ENCODE measurements at regions not wholly inside any gene's neighbourhood (a gene's known extent, or its start where the extent isn't known, plus 50 kb on each side); places are given as distances from the start of the nearest gene placed in this dataset.

GRCh38 chr7:10912077-10912476, 61.6 kb upstream of the PHF14 start:
- TF ChIP-seq EZH2 (IDR thresholded peaks at IDR 0.05; ENCODE audit: borderline replicate concordance) (no peak), CTCF (IDR thresholded peaks at IDR 0.05; ENCODE audit: poor library complexity) (no peak), EZH2phosphoT487 (IDR thresholded peaks at IDR 0.05; ENCODE audit: low read depth, severe bottlenecking, unreplicated experiment) (no peak)
- no peaks in the 10 kb centered on the region for H4K20me1 ChIP-seq (ENCODE audit: insufficient read depth, poor library complexity, severe bottlenecking)

GRCh38 chr7:10913457-10913856, 60.2 kb upstream of the PHF14 start:
- H3K4me1 ChIP-seq (ENCODE audit: insufficient read depth) = no peaks in the 10 kb centered on the region
- no peak overlapping the region for H3K4me2 ChIP-seq
- H3K27me3 ChIP-seq = no peaks in the 10 kb centered on the region
- H2AFZ ChIP-seq = no peak overlapping the region
- H3K9me3 ChIP-seq (ENCODE audit: low read depth) = no peaks in the 10 kb centered on the region
- no peaks in the 10 kb centered on the region for H3K79me2 ChIP-seq
- 68% methylated on average over 2 of the region's 2 CpGs for WGBS (ENCODE audit: low lambda C conversion rate, missing lambda C conversion rate)
- no peak overlapping the region for H3K4me3 ChIP-seq
- no peak overlapping the region for H3K27ac ChIP-seq
- DNase-seq (ENCODE audit: low spot score) = no peak
- no peak for TF ChIP-seq EZH2phosphoT487 (IDR thresholded peaks at IDR 0.05; ENCODE audit: low read depth, severe bottlenecking, unreplicated experiment)
- TF ChIP-seq EZH2 (IDR thresholded peaks at IDR 0.05; ENCODE audit: borderline replicate concordance) = no peak
- no peak for TF ChIP-seq CTCF (IDR thresholded peaks at IDR 0.05; ENCODE audit: poor library complexity)
- H3K9me2 ChIP-seq (replicated peaks; ENCODE audit: insufficient read depth) = no peaks in the 10 kb centered on the region
- H3K36me3 ChIP-seq (replicated peaks; ENCODE audit: insufficient read depth, low read depth) = no peaks in the 10 kb centered on the region
- H4K20me1 ChIP-seq (ENCODE audit: insufficient read depth, poor library complexity, severe bottlenecking) = no peaks in the 10 kb centered on the region

More at GRCh38 chr7:10912077-10912476, 61.6 kb upstream of the PHF14 start:
- no peak overlapping the region for H3K4me3 ChIP-seq
- DNase-seq (ENCODE audit: low spot score) = no peak
- H3K9me2 ChIP-seq (replicated peaks; ENCODE audit: insufficient read depth) = no peaks in the 10 kb centered on the region
- no peaks in the 10 kb centered on the region for H3K27me3 ChIP-seq
- no peak overlapping the region for H2AFZ ChIP-seq
- H3K4me2 ChIP-seq = no peak overlapping the region
- no peaks in the 10 kb centered on the region for H3K36me3 ChIP-seq (replicated peaks; ENCODE audit: insufficient read depth, low read depth)
- no peaks in the 10 kb centered on the region for H3K9me3 ChIP-seq (ENCODE audit: low read depth)
- no peaks in the 10 kb centered on the region for H3K4me1 ChIP-seq (ENCODE audit: insufficient read depth)
- H3K79me2 ChIP-seq = no peaks in the 10 kb centered on the region
- no peak overlapping the region for H3K27ac ChIP-seq
- 95% methylated on average over 1 of the region's 1 CpG for WGBS (ENCODE audit: low lambda C conversion rate, missing lambda C conversion rate)

GRCh38 chr7:10918093-10918590, 55.5 kb upstream of the PHF14 start:
- H3K79me2 ChIP-seq = no peaks in the 10 kb centered on the region
- H3K4me2 ChIP-seq = no peak overlapping the region
- H3K27ac ChIP-seq = no peak overlapping the region
- H3K4me1 ChIP-seq (ENCODE audit: insufficient read depth) = no peaks in the 10 kb centered on the region
- H3K27me3 ChIP-seq = no peaks in the 10 kb centered on the region
- no peaks in the 10 kb centered on the region for H3K36me3 ChIP-seq (replicated peaks; ENCODE audit: insufficient read depth, low read depth)
- no peak for TF ChIP-seq EZH2phosphoT487 (IDR thresholded peaks at IDR 0.05; ENCODE audit: low read depth, severe bottlenecking, unreplicated experiment)
- no peak for TF ChIP-seq CTCF (IDR thresholded peaks at IDR 0.05; ENCODE audit: poor library complexity)
- no peak for TF ChIP-seq EZH2 (IDR thresholded peaks at IDR 0.05; ENCODE audit: borderline replicate concordance)
- no peak for DNase-seq (ENCODE audit: low spot score)
- no peaks in the 10 kb centered on the region for H3K9me2 ChIP-seq (replicated peaks; ENCODE audit: insufficient read depth)
- H3K9me3 ChIP-seq (ENCODE audit: low read depth) = no peaks in the 10 kb centered on the region
- no peak overlapping the region for H2AFZ ChIP-seq
- no peak overlapping the region for H3K4me3 ChIP-seq
- H4K20me1 ChIP-seq (ENCODE audit: insufficient read depth, poor library complexity, severe bottlenecking) = no peaks in the 10 kb centered on the region
- 34% methylated on average over 4 of the region's 4 CpGs for WGBS (ENCODE audit: low lambda C conversion rate, missing lambda C conversion rate)

GRCh38 chr7:10919923-10920322, 53.7 kb upstream of the PHF14 start:
- H3K9me2 ChIP-seq (replicated peaks; ENCODE audit: insufficient read depth) = no peaks in the 10 kb centered on the region
- H3K4me3 ChIP-seq = no peak overlapping the region
- no peaks in the 10 kb centered on the region for H3K36me3 ChIP-seq (replicated peaks; ENCODE audit: insufficient read depth, low read depth)
- H3K4me1 ChIP-seq (ENCODE audit: insufficient read depth) = no peaks in the 10 kb centered on the region
- H2AFZ ChIP-seq = no peak overlapping the region
- WGBS (ENCODE audit: low lambda C conversion rate, missing lambda C conversion rate) = 88% methylated on average over 2 of the region's 2 CpGs
- H4K20me1 ChIP-seq (ENCODE audit: insufficient read depth, poor library complexity, severe bottlenecking) = no peaks in the 10 kb centered on the region
- no peak for DNase-seq (ENCODE audit: low spot score)
- no peak overlapping the region for H3K27ac ChIP-seq
- H3K79me2 ChIP-seq = no peaks in the 10 kb centered on the region
- no peaks in the 10 kb centered on the region for H3K9me3 ChIP-seq (ENCODE audit: low read depth)
- no peak overlapping the region for H3K4me2 ChIP-seq
- TF ChIP-seq CTCF (IDR thresholded peaks at IDR 0.05; ENCODE audit: poor library complexity) (no peak), EZH2 (IDR thresholded peaks at IDR 0.05; ENCODE audit: borderline replicate concordance) (no peak)
- no peaks in the 10 kb centered on the region for H3K27me3 ChIP-seq

Measured in hepatocyte (in vitro differentiated cells).